SK-N-SH (cell line): ENCODE measurements at regions not wholly inside any gene's neighbourhood (a gene's known extent, or its start where the extent isn't known, plus 50 kb on each side); places are given as distances from the start of the nearest gene placed in this dataset.

Source experiments
- CTCF ChIA-PET: fragments of 300-600, 350-600 bp; formaldehyde crosslinking; extraction: SDS; loops from one replicate; lab custom pipeline; 2021; lab: Yijun Ruan, JAX
- POLR2A ChIA-PET: fragments of 350-600 bp; sonication (Branson Sonifier 250); formaldehyde crosslinking; extraction: SDS; loops from one replicate; lab custom pipeline; 2020; ENCODE audit warnings: antibody characterized with exemption, inconsistent platforms; lab: Yijun Ruan, JAX
- DNase-seq: peaks from one replicate; pipeline ENCODE4 v3.0.0; 2012
- H2AFZ ChIP-seq: fragments of 200-600 bp; sonication (generic); 2 replicates; pipeline ENCODE4 v1.8.1; 2016; ENCODE audit warnings: antibody characterized with exemption, mild to moderate bottlenecking, low read depth
- H3F3A ChIP-seq: fragments of 200-600 bp; sonication (generic); replicated peaks from 2 replicates; pipeline ENCODE3; 2016; ENCODE audit warnings: antibody characterized with exemption, mild to moderate bottlenecking; ENCODE audit not compliant: insufficient read depth
- H3K27ac ChIP-seq, 2 experiments: fragments of 200-500 bp in 1 of 2; fragments of 200-600 bp in 1 of 2; sonication (Bioruptor generic) in 1 of 2; sonication (generic), shearing (Covaris generic) in 1 of 2; 2 replicates each; pipeline versions ENCODE4 v1.5.1 to v1.6.1; 2014 to 2016; ENCODE audit warnings: low read depth in 2 of 2, inconsistent platforms in 1 of 2, low read length in 1 of 2, mild to moderate bottlenecking in 1 of 2, mixed read lengths in 1 of 2
- H3K27me3 ChIP-seq: fragments of 200-600 bp; sonication (generic), shearing (Covaris generic); 2 replicates; pipeline ENCODE4 v1.6.1; 2016; ENCODE audit warnings: mixed run types; ENCODE audit not compliant: insufficient read depth
- H3K36me3 ChIP-seq, 2 experiments: fragments of 200-500 bp in 1 of 2; fragments of 200-600 bp in 1 of 2; sonication (Bioruptor generic) in 1 of 2; sonication (generic) in 1 of 2; replicated peaks in 1 of 2; 2 replicates each; pipeline versions ENCODE3 to v1.5.1; 2014 to 2016; ENCODE audit warnings: low read length in 1 of 2, mild to moderate bottlenecking in 1 of 2; ENCODE audit not compliant: insufficient read depth in 2 of 2, control insufficient read depth in 1 of 2
- H3K4me1 ChIP-seq, 2 experiments: fragments of 200-500 bp in 1 of 2; fragments of 200-600 bp in 1 of 2; sonication (Bioruptor generic) in 1 of 2; sonication (generic), shearing (Covaris generic) in 1 of 2; 2 replicates each; pipeline versions ENCODE4 v1.5.1 to v1.6.1; 2014 to 2016; ENCODE audit warnings: low read depth in 1 of 2, low read length in 1 of 2, mixed run types in 1 of 2; ENCODE audit not compliant: insufficient read depth in 2 of 2, control insufficient read depth in 1 of 2
- H3K4me2 ChIP-seq: fragments of 200-600 bp; sonication (generic), shearing (Covaris generic); 2 replicates; pipeline ENCODE4 v1.6.1; 2017; ENCODE audit warnings: mixed run types
- H3K4me3 ChIP-seq, 2 experiments: fragments of 200-500 bp in 1 of 2; fragments of 200-600 bp in 1 of 2; sonication (Bioruptor generic) in 1 of 2; sonication (generic), shearing (Covaris generic) in 1 of 2; 2 replicates each; pipeline versions ENCODE4 v1.5.1 to v1.8.1; 2014 to 2016; ENCODE audit warnings: low read depth in 2 of 2, inconsistent platforms in 1 of 2, low read length in 1 of 2, mild to moderate bottlenecking in 1 of 2, mixed read lengths in 1 of 2, moderate library complexity in 1 of 2
- H3K79me2 ChIP-seq: fragments of 200-600 bp; sonication (generic); 2 replicates; pipeline ENCODE4 v1.8.1; 2017; ENCODE audit warnings: mild to moderate bottlenecking; ENCODE audit not compliant: insufficient read depth
- H3K9ac ChIP-seq: fragments of 200-600 bp; sonication (generic); 2 replicates; pipeline ENCODE4 v1.6.1; 2017; ENCODE audit warnings: mixed run types
- H3K9me2 ChIP-seq: fragments of 200-600 bp; sonication (generic); 2 replicates; pipeline ENCODE4 v1.6.1; 2017; ENCODE audit warnings: mixed run types
- H3K9me3 ChIP-seq: fragments of 200-600 bp; sonication (generic); 2 replicates; pipeline ENCODE4 v1.6.1; 2017; ENCODE audit warnings: mixed run types, mild to moderate bottlenecking, moderate library complexity
- H4K20me1 ChIP-seq: fragments of 200-600 bp; sonication (generic); 2 replicates; pipeline ENCODE4 v1.6.1; 2017; ENCODE audit warnings: mild to moderate bottlenecking, mixed run types; ENCODE audit not compliant: insufficient read depth
- ELF1 ChIP-seq: IDR thresholded peaks from 2 replicates; pipeline ENCODE4 v1.4.0; 2012
- FOXM1 ChIP-seq: IDR thresholded peaks from 2 replicates; pipeline ENCODE4 v1.4.0; 2012; ENCODE audit warnings: low read depth, mild to moderate bottlenecking
- GABPA ChIP-seq: IDR thresholded peaks from 2 replicates; pipeline ENCODE4 v1.4.0; 2012; ENCODE audit warnings: low read depth, mild to moderate bottlenecking
- GATA2 ChIP-seq: sonication (generic); formaldehyde crosslinking; IDR thresholded peaks from 2 replicates; pipeline ENCODE4 v1.5.0; 2020; ENCODE audit warnings: mild to moderate bottlenecking, missing genetic modification reagents
- IRF3 ChIP-seq: fragments of 150-350 bp; IDR thresholded peaks from 2 replicates; pipeline ENCODE4 v1.6.1; 2016; ENCODE audit warnings: mild to moderate bottlenecking, low read depth, low read length
- MEF2A ChIP-seq: IDR thresholded peaks from 2 replicates; pipeline ENCODE4 v1.4.0; 2012; ENCODE audit warnings: low read depth, borderline replicate concordance
- MXI1 ChIP-seq: IDR thresholded peaks from 2 replicates; pipeline ENCODE4 v1.6.1; 2012; ENCODE audit warnings: mild to moderate bottlenecking, low read depth, low read length, improper control_type of control experiment
- NRF1 ChIP-seq: IDR thresholded peaks from 2 replicates; pipeline ENCODE4 v1.6.1; 2012; ENCODE audit warnings: low read depth, mild to moderate bottlenecking, low read length
- REST ChIP-seq: IDR thresholded peaks from 2 replicates; pipeline ENCODE4 v1.6.1; 2012; ENCODE audit warnings: mild to moderate bottlenecking, low read depth, low read length, moderate library complexity
- RFX5 ChIP-seq: IDR thresholded peaks from 2 replicates; pipeline ENCODE4 v1.6.1; 2012; ENCODE audit warnings: mild to moderate bottlenecking, improper control_type of control experiment, low read length
- RXRA ChIP-seq: IDR thresholded peaks from 2 replicates; pipeline ENCODE4 v1.4.0; 2012; ENCODE audit warnings: low read depth, mild to moderate bottlenecking, borderline replicate concordance
- TAF1 ChIP-seq: IDR thresholded peaks from 2 replicates; pipeline ENCODE4 v1.6.1; 2012; ENCODE audit warnings: low read depth, mild to moderate bottlenecking, low read length, moderate library complexity, borderline replicate concordance
- ZBTB33 ChIP-seq: IDR thresholded peaks from 2 replicates; pipeline ENCODE4 v1.4.0; 2012; ENCODE audit warnings: low read depth, borderline replicate concordance
- WGBS: methylation state at CpG from one replicate; pipeline ENCODE4 v1.1.6; 2017; ENCODE audit warnings: low lambda C conversion rate; 5-methylcytosine and 5-hydroxymethylcytosine counted together
- TF ChIP-seq, protein P1 (sequence below): fragments of 200-600 bp; sonication (generic); IDR thresholded peaks from 2 replicates; pipeline ENCODE4 v1.6.1; 2017; ENCODE audit warnings: antibody characterized with exemption, mild to moderate bottlenecking, moderate library complexity
- TF ChIP-seq, protein P2 (sequence below): IDR thresholded peaks from 2 replicates; pipeline ENCODE4 v1.4.0; 2012; ENCODE audit warnings: low read depth
- TF ChIP-seq, protein P3 (sequence below): IDR thresholded peaks from 2 replicates; pipeline ENCODE4 v1.4.0; 2012; ENCODE audit warnings: low read depth, borderline replicate concordance
- TF ChIP-seq, protein P4 (sequence below): fragments of 150-350 bp; IDR thresholded peaks from 2 replicates; pipeline ENCODE4 v1.6.1; 2017; ENCODE audit warnings: antibody characterized with exemption, low read length, low read depth, borderline replicate concordance

- Histone ChIP-seq H3K4me3 (no peak overlapping the region), H3K9ac (no peak overlapping the region), H3K79me2 (no peaks in the 10 kb centered on the region), H3K9me3 (no peaks in the 10 kb centered on the region), H3K27ac (no peak overlapping the region), H4K20me1 (no peaks in the 10 kb centered on the region), H3K4me2 (no peak overlapping the region), H3K36me3 (no peaks in the 10 kb centered on the region), H3K4me1 (no peaks in the 10 kb centered on the region), H3K27me3 (no peaks in the 10 kb centered on the region)
- POLR2A ChIA-PET: no interaction called here
- WGBS: 2% methylated on average over 1 of the region's 1 CpG
- no peak for DNase-seq
- no peak for TF ChIP-seq ELF1
- no peak for TF ChIP-seq TAF1
- TF ChIP-seq ZBTB33: no peak
- TF ChIP-seq, all 33 proteins: peak for 0
- no peaks in the 10 kb centered on the region for H3K9me2 ChIP-seq
- H3F3A ChIP-seq: no peaks in the 10 kb centered on the region
- CTCF ChIA-PET: no interaction called here
- H2AFZ ChIP-seq: no peak overlapping the region
These were observed 572.8 kb upstream of the FAM241A start for GRCh38 chr4:111572470-111572869.

DNA sequence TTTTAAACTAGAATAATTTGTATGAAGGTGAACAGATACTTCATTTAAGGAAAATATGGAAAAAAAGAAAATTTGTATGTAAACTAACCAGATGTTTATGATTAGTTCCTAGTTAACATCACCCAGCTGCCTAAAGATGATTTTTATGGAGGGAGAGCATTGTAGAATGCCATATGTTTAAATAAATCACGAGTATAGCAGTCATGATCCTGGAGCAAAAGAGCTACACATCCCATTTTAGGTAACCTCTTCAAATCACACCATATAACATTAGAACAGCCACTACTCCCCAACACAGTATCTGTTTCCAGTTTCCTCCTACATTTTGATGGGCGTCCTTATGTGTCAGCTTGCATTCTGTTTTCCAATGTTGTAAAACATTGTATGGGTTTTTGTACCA is 571.9 kb upstream of the FAM241A start:
- no peaks in the 10 kb centered on the region for H3F3A ChIP-seq
- DNase-seq: no peak
- no peak overlapping the region for H3K9ac ChIP-seq
- H3K79me2 ChIP-seq: no peaks in the 10 kb centered on the region
- H3K4me2 ChIP-seq: no peak overlapping the region
- no peaks in the 10 kb centered on the region for H3K4me1 ChIP-seq
- H3K27ac ChIP-seq: no peak overlapping the region
- H4K20me1 ChIP-seq: no peaks in the 10 kb centered on the region
- no peak overlapping the region for H3K4me3 ChIP-seq
- POLR2A ChIA-PET: no interaction called here
- H3K9me2 ChIP-seq: no peaks in the 10 kb centered on the region
- no peaks in the 10 kb centered on the region for H3K36me3 ChIP-seq
- H3K27me3 ChIP-seq: no peaks in the 10 kb centered on the region
- CTCF ChIA-PET: no interaction called here
- WGBS: 0% methylated on average over 2 of the region's 2 CpGs
- H3K9me3 ChIP-seq: no peaks in the 10 kb centered on the region
- no peak overlapping the region for H2AFZ ChIP-seq
- no peak for TF ChIP-seq MXI1
- TF ChIP-seq REST: no peak
- no peak for TF ChIP-seq FOXM1
- no peak for TF ChIP-seq GATA2
- no peak for TF ChIP-seq MEF2A
- TF ChIP-seq GABPA: no peak
- TF ChIP-seq, protein P1, sequence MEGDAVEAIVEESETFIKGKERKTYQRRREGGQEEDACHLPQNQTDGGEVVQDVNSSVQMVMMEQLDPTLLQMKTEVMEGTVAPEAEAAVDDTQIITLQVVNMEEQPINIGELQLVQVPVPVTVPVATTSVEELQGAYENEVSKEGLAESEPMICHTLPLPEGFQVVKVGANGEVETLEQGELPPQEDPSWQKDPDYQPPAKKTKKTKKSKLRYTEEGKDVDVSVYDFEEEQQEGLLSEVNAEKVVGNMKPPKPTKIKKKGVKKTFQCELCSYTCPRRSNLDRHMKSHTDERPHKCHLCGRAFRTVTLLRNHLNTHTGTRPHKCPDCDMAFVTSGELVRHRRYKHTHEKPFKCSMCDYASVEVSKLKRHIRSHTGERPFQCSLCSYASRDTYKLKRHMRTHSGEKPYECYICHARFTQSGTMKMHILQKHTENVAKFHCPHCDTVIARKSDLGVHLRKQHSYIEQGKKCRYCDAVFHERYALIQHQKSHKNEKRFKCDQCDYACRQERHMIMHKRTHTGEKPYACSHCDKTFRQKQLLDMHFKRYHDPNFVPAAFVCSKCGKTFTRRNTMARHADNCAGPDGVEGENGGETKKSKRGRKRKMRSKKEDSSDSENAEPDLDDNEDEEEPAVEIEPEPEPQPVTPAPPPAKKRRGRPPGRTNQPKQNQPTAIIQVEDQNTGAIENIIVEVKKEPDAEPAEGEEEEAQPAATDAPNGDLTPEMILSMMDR: no peak
- no peak for TF ChIP-seq RFX5
- no peak for TF ChIP-seq IRF3
- TF ChIP-seq, protein P2, sequence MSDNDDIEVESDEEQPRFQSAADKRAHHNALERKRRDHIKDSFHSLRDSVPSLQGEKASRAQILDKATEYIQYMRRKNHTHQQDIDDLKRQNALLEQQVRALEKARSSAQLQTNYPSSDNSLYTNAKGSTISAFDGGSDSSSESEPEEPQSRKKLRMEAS: no peak
- no peak for TF ChIP-seq RXRA
- TF ChIP-seq, protein P3, sequence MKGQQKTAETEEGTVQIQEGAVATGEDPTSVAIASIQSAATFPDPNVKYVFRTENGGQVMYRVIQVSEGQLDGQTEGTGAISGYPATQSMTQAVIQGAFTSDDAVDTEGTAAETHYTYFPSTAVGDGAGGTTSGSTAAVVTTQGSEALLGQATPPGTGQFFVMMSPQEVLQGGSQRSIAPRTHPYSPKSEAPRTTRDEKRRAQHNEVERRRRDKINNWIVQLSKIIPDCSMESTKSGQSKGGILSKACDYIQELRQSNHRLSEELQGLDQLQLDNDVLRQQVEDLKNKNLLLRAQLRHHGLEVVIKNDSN: no peak
- TF ChIP-seq NRF1: no peak
- TF ChIP-seq, protein P4, sequence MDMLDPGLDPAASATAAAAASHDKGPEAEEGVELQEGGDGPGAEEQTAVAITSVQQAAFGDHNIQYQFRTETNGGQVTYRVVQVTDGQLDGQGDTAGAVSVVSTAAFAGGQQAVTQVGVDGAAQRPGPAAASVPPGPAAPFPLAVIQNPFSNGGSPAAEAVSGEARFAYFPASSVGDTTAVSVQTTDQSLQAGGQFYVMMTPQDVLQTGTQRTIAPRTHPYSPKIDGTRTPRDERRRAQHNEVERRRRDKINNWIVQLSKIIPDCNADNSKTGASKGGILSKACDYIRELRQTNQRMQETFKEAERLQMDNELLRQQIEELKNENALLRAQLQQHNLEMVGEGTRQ: no peak
